K562 (cell line): ENCODE measurements at regions not wholly inside any gene's neighbourhood (a gene's known extent, or its start where the extent isn't known, plus 50 kb on each side); places are given as distances from the start of the nearest gene placed in this dataset.

ENCODE experiments used
- BACH1 ChIP-seq: fragments of 200-800 bp; sonication (Bioruptor generic); IDR thresholded peaks from 2 replicates; pipeline ENCODE4 v1.6.1; 2016; ENCODE audit warnings: missing genetic modification characterization, missing compliant biosample characterization
- BRD9 ChIP-seq: fragments of 450-650 bp; IDR thresholded peaks from 2 replicates; pipeline ENCODE4 v1.6.1; 2018; ENCODE audit warnings: low read depth; ENCODE audit not compliant: partially characterized antibody
- EP300 ChIP-seq: IDR thresholded peaks from 2 replicates; pipeline ENCODE4 v1.6.1; 2012; ENCODE audit warnings: low read length, improper control_type of control experiment
- KLF16 ChIP-seq: IDR thresholded peaks from 2 replicates; pipeline ENCODE4 v1.6.1; 2016; ENCODE audit warnings: antibody characterized with exemption
- MYNN ChIP-seq, 2 experiments: sonication (generic); formaldehyde crosslinking in 1 of 2; IDR thresholded peaks; 2 replicates each; pipeline versions ENCODE4 v1.5.0 to v1.6.1; 2016 to 2020; ENCODE audit warnings: antibody characterized with exemption in 1 of 2, missing genetic modification reagents in 1 of 2
- NFXL1 ChIP-seq: fragments of 450-650 bp; formaldehyde crosslinking; IDR thresholded peaks from 2 replicates; pipeline ENCODE4 v1.4.0; 2021; ENCODE audit warnings: mild to moderate bottlenecking
- PBX2 ChIP-seq, 2 experiments: IDR thresholded peaks in 1 of 2; conservative IDR thresholded peaks in 1 of 2; 2 replicates each; pipeline ENCODE4 v1.6.1; 2016; ENCODE audit warnings: low read depth in 2 of 2, mild to moderate bottlenecking in 1 of 2, missing compliant biosample characterization in 1 of 2, missing genetic modification characterization in 1 of 2, moderate library complexity in 1 of 2
- RCOR1 ChIP-seq, 2 experiments: IDR thresholded peaks; 2 replicates each; pipeline ENCODE4 v1.6.1; 2012; ENCODE audit warnings: low read depth in 2 of 2, low read length in 2 of 2, borderline replicate concordance in 1 of 2, improper control_type of control experiment in 1 of 2
- REST ChIP-seq, 2 experiments: fragments of 450-650 bp; formaldehyde crosslinking in 1 of 2; IDR thresholded peaks; 2 replicates each; pipeline versions ENCODE4 v1.4.0 to v1.6.1; 2014 to 2020; ENCODE audit warnings: mild to moderate bottlenecking in 2 of 2, borderline replicate concordance in 1 of 2, low read depth in 1 of 2
- TBL1XR1 ChIP-seq, 2 experiments: IDR thresholded peaks; 2 replicates each; pipeline ENCODE4 v1.6.1; 2012; ENCODE audit warnings: improper control_type of control experiment in 2 of 2, low read length in 2 of 2, mild to moderate bottlenecking in 1 of 2
- TEAD2 ChIP-seq: fragments of 450-650 bp; IDR thresholded peaks from 2 replicates; pipeline ENCODE4 v1.6.1; 2016; ENCODE audit warnings: missing genetic modification characterization, control low read depth, missing compliant biosample characterization
- XRCC4 ChIP-seq: IDR thresholded peaks from one replicate; pipeline ENCODE4 v1.6.1; 2011; ENCODE audit not compliant: insufficient read depth, insufficient read length; ENCODE audit errors: extremely low read depth
- ZNF146 ChIP-seq: IDR thresholded peaks from one replicate; pipeline ENCODE4 v1.6.1; 2018; ENCODE audit warnings: missing compliant biosample characterization; ENCODE audit not compliant: unreplicated experiment

GRCh38 chr3:71955240-71956068 is 170.5 kb upstream of the PROK2 start (continued):
- peak; percentile 79 for TF ChIP-seq REST (IDR thresholded peaks at IDR 0.05; ENCODE audit: borderline replicate concordance)
- no peak for TF ChIP-seq REST (CRISPR knock-in tag; IDR thresholded peaks at IDR 0.05; ENCODE audit: low read depth)
- no peak for TF ChIP-seq MYNN (IDR thresholded peaks at IDR 0.05)
- TF ChIP-seq MYNN (CRISPR knock-in tag; IDR thresholded peaks at IDR 0.05), result no peak
- peak; percentile 46 for TF ChIP-seq EP300
- TF ChIP-seq ZNF146 (CRISPR knock-in tag), result no peak
- TF ChIP-seq TEAD2, result 0 out of 2 replicates have a peak, but pooled peaks have one; percentile 42
- 0 out of 2 replicates have a peak, but pooled peaks have one; percentile 6 for TF ChIP-seq KLF16
- no peak for TF ChIP-seq TBL1XR1 (IDR thresholded peaks at IDR 0.05; ENCODE audit: low read length in 2 of 2)
- no peak for TF ChIP-seq NFXL1 (CRISPR knock-in tag)
- TF ChIP-seq RCOR1 (IDR thresholded peaks at IDR 0.05; ENCODE audit: borderline replicate concordance in 1 of 2, low read depth in 2 of 2, low read length in 2 of 2), result peak in 1 of 2 experiments; percentile 43; a peak in 1 of 4 replicates
- no peak for TF ChIP-seq XRCC4
- TF ChIP-seq PBX2 (CRISPR knock-in tag; IDR thresholded peaks at IDR 0.05; ENCODE audit: low read depth), result no peak
- 0 out of 2 replicates have a peak, but pooled peaks have one; percentile 19 for TF ChIP-seq PBX2 (tag; conservative IDR thresholded peaks at IDR 0.05; ENCODE audit: low read depth)
- TF ChIP-seq BRD9, result no peak
- TF ChIP-seq BACH1 (tag), result no peak
